Thyroid gland (tissue), 4 donors: ENCODE measurements at regions not wholly inside any gene's neighbourhood (a gene's known extent, or its start where the extent isn't known, plus 50 kb on each side); places are given as distances from the start of the nearest gene placed in this dataset.

Experiments used
- CTCF ChIP-seq, 6 experiments: fragments of 200-600 bp in 3 of 6; fragments of 450-650 bp in 3 of 6; sonication (generic) in 3 of 6; IDR thresholded peaks; one replicate each; pipeline ENCODE4 v1.5.1; 2016 to 2019; ENCODE audit warnings: antibody characterized with exemption in 6 of 6, mild to moderate bottlenecking in 2 of 6, inconsistent platforms in 1 of 6, moderate library complexity in 1 of 6
- POLR2A ChIP-seq, 2 donors: fragments of 450-650 bp; IDR thresholded peaks; one replicate each; pipeline ENCODE4 v1.6.1; 2017; ENCODE audit warnings: antibody characterized with exemption in 2 of 2, mild to moderate bottlenecking in 2 of 2, moderate library complexity in 1 of 2

- TF ChIP-seq CTCF (IDR thresholded peaks at IDR 0.05): no peak
- no peak for TF ChIP-seq POLR2A (IDR thresholded peaks at IDR 0.05)
Measured at GRCh38 chr2:188682838-188683237, 291.3 kb upstream of the COL3A1 start.
